ENCODE measurements at regions not wholly inside any gene's neighbourhood (a gene's known extent, or its start where the extent isn't known, plus 50 kb on each side); places are given as distances from the start of the nearest gene placed in this dataset.
"Not testable (repeated sequence)": the region's sequence is repeated elsewhere in the genome, so short reads cannot be mapped to it uniquely, and the experiment has no call there.

DNA sequence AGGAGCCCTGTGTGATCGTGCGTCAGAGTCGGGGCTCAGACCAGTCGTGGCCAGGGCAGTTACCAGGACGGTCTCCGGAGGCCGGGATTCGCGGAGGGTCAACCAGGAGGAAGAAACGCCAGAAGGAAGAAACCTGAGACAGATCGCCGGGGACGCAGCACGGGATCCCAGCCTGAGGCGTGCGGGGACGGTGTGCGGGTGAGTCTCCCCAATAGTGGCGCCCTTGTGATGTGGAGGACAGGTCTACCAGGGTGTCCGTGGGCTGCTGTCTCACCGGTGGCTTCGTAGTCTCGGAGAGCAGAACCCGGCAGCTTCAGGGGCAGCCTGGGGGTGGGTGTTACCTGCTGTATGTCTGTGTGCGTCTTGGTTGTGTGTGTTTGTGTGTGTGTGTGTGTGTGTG, 1399.1 kb upstream of the PCDH10 start:
- DNase-seq (ENCODE audit: low spot score), result not testable (repeated sequence)

DNA sequence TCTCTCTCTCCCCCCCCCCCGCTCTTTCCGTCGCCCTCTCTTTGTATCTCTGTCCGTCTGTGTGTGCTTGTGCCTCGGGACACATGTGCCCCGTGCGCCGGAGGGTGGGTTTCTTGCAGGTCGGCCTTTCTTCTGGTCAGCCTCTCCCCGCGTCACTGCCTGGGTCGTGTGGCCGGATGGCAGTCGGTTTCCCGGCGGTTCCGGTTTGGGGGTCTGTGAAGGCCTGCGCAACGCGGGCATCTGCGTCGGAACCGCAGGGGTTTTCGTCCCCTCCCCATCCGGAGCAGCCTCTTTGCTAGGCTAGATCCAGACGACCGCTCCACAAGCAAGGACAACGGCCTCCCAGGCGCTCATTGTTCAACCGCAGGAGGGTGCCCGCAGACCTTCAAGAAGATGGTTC, 1398.6 kb upstream of the PCDH10 start:
- not testable (repeated sequence) for DNase-seq (ENCODE audit: low spot score)

DNA sequence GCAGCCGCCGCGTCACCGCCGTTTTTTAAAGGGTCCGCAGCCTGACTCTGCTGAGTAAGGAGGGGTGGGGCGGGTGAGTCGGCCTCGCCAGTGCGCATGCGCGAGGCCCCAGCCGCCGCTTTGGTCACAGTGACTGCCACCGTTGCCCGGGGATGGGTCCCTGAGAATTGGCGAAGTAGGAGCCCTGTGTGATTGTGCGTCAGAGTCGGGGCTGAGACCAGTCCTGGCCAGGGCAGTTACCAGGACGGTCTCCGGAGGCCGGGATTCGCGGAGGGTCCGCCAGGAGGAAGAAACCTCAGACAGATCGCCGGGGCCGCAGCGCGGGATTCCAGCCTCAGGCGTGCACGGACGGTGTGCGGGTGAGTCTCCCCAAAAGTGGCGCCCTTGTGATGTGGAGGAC, 1386.9 kb upstream of the PCDH10 start:
- not testable (repeated sequence) for DNase-seq (ENCODE audit: low spot score)

DNA sequence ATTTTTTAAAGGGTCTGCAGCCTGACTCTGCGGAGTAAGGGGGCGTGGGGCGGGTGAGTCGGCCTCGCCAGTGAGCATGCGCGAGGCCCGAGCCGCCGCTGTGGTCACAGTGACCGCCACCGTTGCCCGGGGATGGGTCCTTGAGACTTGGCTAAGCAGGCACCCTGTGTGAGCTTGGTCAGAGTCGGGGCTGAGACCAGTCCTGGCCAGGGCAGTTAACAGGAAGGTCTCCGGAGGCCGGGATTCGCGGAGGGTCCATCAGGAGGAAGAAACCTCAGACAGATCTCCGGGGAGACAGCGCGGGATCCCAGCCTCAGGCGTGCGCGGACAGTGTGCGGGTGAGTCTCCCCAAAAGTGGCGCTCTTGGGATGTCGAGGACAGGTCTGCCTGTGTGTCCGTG, 1384.4 kb upstream of the PCDH10 start:
- no peak for DNase-seq (ENCODE audit: low spot score)

DNA sequence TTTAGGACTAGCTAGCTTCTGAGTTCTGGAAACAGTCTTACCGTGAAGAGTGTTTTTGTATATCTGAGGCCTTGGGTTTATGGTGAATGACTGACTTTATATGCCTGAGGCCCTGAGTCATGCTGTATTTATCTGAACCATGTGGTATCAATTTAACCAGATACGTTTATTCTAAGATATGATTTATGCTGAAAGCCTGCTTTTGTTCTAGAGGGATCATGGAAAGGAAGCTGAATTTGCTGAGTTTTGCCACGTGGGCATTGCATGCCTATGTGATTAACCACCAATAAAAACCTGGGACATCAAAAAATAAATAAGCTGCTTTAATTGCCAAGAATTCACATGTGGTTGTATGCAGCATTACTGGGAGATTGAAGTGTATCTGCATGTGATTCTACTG, 1374.7 kb upstream of the PCDH10 start:
- DNase-seq (ENCODE audit: low spot score), result not testable (repeated sequence)

DNA sequence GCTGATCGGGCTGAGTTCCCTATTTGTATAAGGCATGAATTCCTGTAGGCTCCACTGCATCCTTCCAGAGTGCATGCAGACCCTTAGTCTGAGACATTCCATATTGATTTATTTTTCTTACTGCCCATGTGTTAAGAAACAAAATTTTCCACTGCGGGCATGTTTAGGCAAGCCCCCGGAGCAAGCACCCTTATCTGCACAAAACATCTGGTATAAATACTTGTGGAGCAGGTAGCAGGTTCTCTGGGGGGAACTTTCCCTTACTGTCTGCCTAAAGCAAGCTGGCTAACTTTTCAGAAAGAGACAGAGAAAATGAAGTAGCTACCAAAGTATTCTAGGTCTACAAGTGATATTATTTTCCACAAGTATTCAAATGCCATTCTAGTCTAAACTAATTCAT, 1338.5 kb upstream of the PCDH10 start:
- DNase-seq (ENCODE audit: low spot score), result not testable (repeated sequence)

Measured in hematopoietic multipotent progenitor cell treated with erythropoietin and hydrocortisone succinate and interleukin-3 and kit ligand, for 15 days (in vitro differentiated cells).